ENCODE measurements at regions not wholly inside any gene's neighbourhood (a gene's known extent, or its start where the extent isn't known, plus 50 kb on each side); places are given as distances from the start of the nearest gene placed in this dataset.
"Not testable (repeated sequence)": the region's sequence is repeated elsewhere in the genome, so short reads cannot be mapped to it uniquely, and the experiment has no call there.

DNA sequence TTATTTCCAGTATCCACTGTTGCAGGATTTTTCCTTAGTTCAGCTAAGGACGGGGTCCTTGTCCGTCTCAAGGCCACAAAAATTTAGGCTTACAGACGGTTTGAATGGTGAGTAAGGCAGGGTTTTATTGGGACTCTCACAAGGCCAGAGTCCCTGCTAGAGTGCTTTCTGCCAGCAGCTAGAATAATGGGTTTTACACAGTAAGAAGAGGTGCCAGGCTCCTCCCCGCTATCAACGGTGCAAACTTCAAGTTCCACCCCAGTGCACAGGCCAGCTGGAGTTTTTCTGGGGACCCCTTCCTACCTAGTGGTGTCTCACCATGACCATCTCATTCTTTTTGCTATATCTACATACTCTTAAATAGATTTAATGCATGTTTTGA is 198.5 kb upstream of the KCTD7 start:
- H3K4me1 ChIP-seq (ENCODE audit: control insufficient read depth, insufficient read depth, low read length) = no peaks in the 10 kb centered on the region
- H3K9ac ChIP-seq (ENCODE audit: low read depth, low read length) = no peak overlapping the region
- H3K9me3 ChIP-seq (ENCODE audit: control insufficient read depth, insufficient read depth, low read length) = no peaks in the 10 kb centered on the region
- 0 out of 2 replicates have a peak, but pooled peaks cover 5% of the 10 kb centered on the region for H3K36me3 ChIP-seq (ENCODE audit: control insufficient read depth, insufficient read depth, low read length)
- H3K27me3 ChIP-seq (ENCODE audit: control insufficient read depth, insufficient read depth, low read length) = no peaks in the 10 kb centered on the region
- H3K27ac ChIP-seq (ENCODE audit: low read depth, low read length) = no peak overlapping the region
- no peak overlapping the region for H3K4me3 ChIP-seq (ENCODE audit: low read depth, low read length)

GRCh38 chr7:66438703-66439405 is 189.8 kb upstream of the KCTD7 start:
- H3K9ac ChIP-seq (ENCODE audit: low read depth, low read length); H3K27me3 ChIP-seq (ENCODE audit: control insufficient read depth, insufficient read depth, low read length); H3K36me3 ChIP-seq (ENCODE audit: control insufficient read depth, insufficient read depth, low read length); H3K9me3 ChIP-seq (ENCODE audit: control insufficient read depth, insufficient read depth, low read length); H3K4me3 ChIP-seq (ENCODE audit: low read depth, low read length); H3K4me1 ChIP-seq (ENCODE audit: control insufficient read depth, insufficient read depth, low read length); H3K27ac ChIP-seq (ENCODE audit: low read depth, low read length): not testable (repeated sequence)

DNA sequence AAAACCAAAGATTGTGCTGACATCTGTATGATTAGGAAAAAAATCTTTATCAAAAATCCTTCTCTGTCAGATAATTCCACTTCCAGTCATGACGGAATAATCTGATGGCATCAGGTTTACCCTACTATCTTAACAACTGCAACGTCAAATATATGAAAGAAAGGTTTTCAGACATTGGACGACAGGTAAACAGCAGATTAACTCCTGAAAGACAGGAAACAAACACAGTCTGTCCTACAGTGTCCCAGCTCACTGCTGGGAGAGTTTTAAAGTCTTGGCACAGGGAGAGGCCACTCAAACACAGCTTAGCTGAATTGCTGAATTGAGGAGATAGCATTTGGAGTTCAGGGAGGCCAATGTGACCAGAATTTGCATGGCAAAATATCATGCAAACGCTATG is 186.3 kb upstream of the KCTD7 start:
- Histone ChIP-seq H3K4me3 (ENCODE audit: low read depth, low read length) (no peak overlapping the region), H3K27me3 (ENCODE audit: control insufficient read depth, insufficient read depth, low read length) (no peaks in the 10 kb centered on the region), H3K4me1 (ENCODE audit: control insufficient read depth, insufficient read depth, low read length) (no peaks in the 10 kb centered on the region), H3K9ac (ENCODE audit: low read depth, low read length) (no peak overlapping the region), H3K27ac (ENCODE audit: low read depth, low read length) (peak overlapping the region; percentile 18), H3K9me3 (ENCODE audit: control insufficient read depth, insufficient read depth, low read length) (no peaks in the 10 kb centered on the region), H3K36me3 (ENCODE audit: control insufficient read depth, insufficient read depth, low read length) (no peaks in the 10 kb centered on the region)

DNA sequence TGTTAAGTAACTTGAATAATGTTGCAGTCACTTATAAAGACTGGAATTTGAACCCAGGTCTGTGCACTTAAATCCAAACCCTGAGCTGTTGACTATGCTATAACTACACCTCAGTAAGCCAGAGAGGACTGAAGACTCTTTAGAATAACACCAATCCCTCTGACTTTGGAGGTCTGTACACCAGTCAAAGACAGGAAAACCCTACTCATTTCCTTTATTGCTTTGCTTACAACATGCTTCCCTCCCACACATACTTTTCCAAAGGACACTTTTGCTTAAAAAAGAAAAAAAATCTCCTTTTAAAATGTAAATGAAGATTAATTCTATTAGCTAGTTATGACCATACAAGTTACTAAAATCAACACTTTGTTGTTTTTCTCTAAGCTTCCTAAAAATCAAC is 184.7 kb upstream of the KCTD7 start:
- Histone ChIP-seq H3K36me3 (ENCODE audit: control insufficient read depth, insufficient read depth, low read length) (no peaks in the 10 kb centered on the region), H3K4me3 (ENCODE audit: low read depth, low read length) (no peak overlapping the region), H3K4me1 (ENCODE audit: control insufficient read depth, insufficient read depth, low read length) (no peaks in the 10 kb centered on the region), H3K9me3 (ENCODE audit: control insufficient read depth, insufficient read depth, low read length) (no peaks in the 10 kb centered on the region), H3K9ac (ENCODE audit: low read depth, low read length) (no peak overlapping the region), H3K27me3 (ENCODE audit: control insufficient read depth, insufficient read depth, low read length) (no peaks in the 10 kb centered on the region), H3K27ac (ENCODE audit: low read depth, low read length) (no peak overlapping the region)

GRCh38 chr7:66447007-66447406 is 181.7 kb upstream of the KCTD7 start:
- not testable (repeated sequence) for H3K36me3 ChIP-seq (ENCODE audit: control insufficient read depth, insufficient read depth, low read length); H3K4me3 ChIP-seq (ENCODE audit: low read depth, low read length); H3K4me1 ChIP-seq (ENCODE audit: control insufficient read depth, insufficient read depth, low read length); H3K27me3 ChIP-seq (ENCODE audit: control insufficient read depth, insufficient read depth, low read length); H3K9me3 ChIP-seq (ENCODE audit: control insufficient read depth, insufficient read depth, low read length); H3K27ac ChIP-seq (ENCODE audit: low read depth, low read length); H3K9ac ChIP-seq (ENCODE audit: low read depth, low read length)

DNA sequence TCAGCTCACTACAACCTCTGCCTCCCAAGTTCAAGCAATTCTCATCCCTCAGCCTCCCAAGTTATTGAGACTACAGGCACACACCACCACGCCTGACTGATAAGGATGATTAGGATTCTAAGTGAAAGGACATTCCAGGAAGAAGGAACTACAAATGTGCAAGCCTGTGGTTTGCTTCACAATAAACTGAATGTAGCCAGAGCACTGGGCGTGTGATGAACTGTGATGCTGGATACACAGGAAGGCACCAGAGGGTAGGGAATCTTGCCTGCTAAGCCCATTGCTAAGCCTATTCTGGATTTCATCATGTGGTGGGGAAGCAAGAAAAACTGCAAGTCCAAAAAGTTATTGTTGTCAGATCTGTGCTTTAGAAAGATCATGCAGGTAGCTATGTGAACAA is 177.9 kb upstream of the KCTD7 start:
- not testable (repeated sequence) for H3K27ac ChIP-seq (ENCODE audit: low read depth, low read length); H3K9ac ChIP-seq (ENCODE audit: low read depth, low read length); H3K4me1 ChIP-seq (ENCODE audit: control insufficient read depth, insufficient read depth, low read length); H3K9me3 ChIP-seq (ENCODE audit: control insufficient read depth, insufficient read depth, low read length); H3K27me3 ChIP-seq (ENCODE audit: control insufficient read depth, insufficient read depth, low read length); H3K4me3 ChIP-seq (ENCODE audit: low read depth, low read length); H3K36me3 ChIP-seq (ENCODE audit: control insufficient read depth, insufficient read depth, low read length)

DNA sequence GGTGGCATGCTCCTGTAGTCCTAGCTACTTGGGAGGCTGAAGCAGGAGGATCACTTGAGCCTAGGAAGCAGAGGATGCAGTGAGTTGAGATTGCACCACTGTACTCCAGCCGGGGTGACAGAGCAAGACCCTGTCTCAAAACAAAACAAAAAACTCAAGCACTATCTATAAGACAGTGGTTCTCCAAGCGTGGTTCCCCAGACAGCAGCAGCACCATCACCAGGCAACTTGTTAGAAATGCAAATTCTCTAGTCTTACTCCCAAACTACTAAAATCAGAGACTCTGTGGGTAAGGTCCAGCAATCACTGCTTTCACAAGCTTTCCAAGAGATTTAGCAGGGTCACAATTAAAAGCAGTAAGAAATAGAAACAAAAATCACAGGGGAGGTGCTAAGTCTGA is 177.0 kb upstream of the KCTD7 start:
- not testable (repeated sequence) for H3K36me3 ChIP-seq (ENCODE audit: control insufficient read depth, insufficient read depth, low read length); H3K9me3 ChIP-seq (ENCODE audit: control insufficient read depth, insufficient read depth, low read length); H3K4me1 ChIP-seq (ENCODE audit: control insufficient read depth, insufficient read depth, low read length); H3K27ac ChIP-seq (ENCODE audit: low read depth, low read length); H3K9ac ChIP-seq (ENCODE audit: low read depth, low read length); H3K27me3 ChIP-seq (ENCODE audit: control insufficient read depth, insufficient read depth, low read length); H3K4me3 ChIP-seq (ENCODE audit: low read depth, low read length)

DNA sequence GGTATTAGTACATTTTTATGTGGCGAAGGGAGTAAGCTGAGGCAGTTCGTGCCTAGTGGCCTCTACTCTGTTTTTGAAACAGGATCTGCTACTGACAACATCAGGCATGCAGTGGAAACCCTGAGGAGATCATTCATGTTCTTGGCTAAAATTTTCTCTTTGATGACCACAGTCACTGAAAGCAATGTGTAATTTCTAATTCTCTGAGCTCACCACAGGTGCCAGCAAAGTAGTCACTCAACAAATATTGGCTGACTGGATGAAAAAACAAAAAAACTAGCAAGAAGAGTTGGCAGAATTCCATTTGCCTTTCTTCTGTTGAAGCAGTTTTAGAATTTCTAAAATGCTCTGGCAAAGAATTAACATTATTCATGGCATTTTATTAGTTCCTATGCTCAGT is 176.5 kb upstream of the KCTD7 start:
- no peaks in the 10 kb centered on the region for H3K27me3 ChIP-seq (ENCODE audit: control insufficient read depth, insufficient read depth, low read length)
- H3K4me3 ChIP-seq (ENCODE audit: low read depth, low read length) = no peak overlapping the region
- no peak overlapping the region for H3K9ac ChIP-seq (ENCODE audit: low read depth, low read length)
- H3K36me3 ChIP-seq (ENCODE audit: control insufficient read depth, insufficient read depth, low read length) = no peaks in the 10 kb centered on the region
- no peaks in the 10 kb centered on the region for H3K4me1 ChIP-seq (ENCODE audit: control insufficient read depth, insufficient read depth, low read length)
- H3K9me3 ChIP-seq (ENCODE audit: control insufficient read depth, insufficient read depth, low read length) = no peaks in the 10 kb centered on the region
- H3K27ac ChIP-seq (ENCODE audit: low read depth, low read length) = no peak overlapping the region

GRCh38 chr7:66453340-66453739 is 175.3 kb upstream of the KCTD7 start:
- Histone ChIP-seq H3K9me3 (ENCODE audit: control insufficient read depth, insufficient read depth, low read length) (no peaks in the 10 kb centered on the region), H3K9ac (ENCODE audit: low read depth, low read length) (no peak overlapping the region), H3K4me1 (ENCODE audit: control insufficient read depth, insufficient read depth, low read length) (no peaks in the 10 kb centered on the region), H3K27me3 (ENCODE audit: control insufficient read depth, insufficient read depth, low read length) (no peaks in the 10 kb centered on the region), H3K36me3 (ENCODE audit: control insufficient read depth, insufficient read depth, low read length) (no peaks in the 10 kb centered on the region), H3K27ac (ENCODE audit: low read depth, low read length) (no peak overlapping the region), H3K4me3 (ENCODE audit: low read depth, low read length) (no peak overlapping the region)

- Histone ChIP-seq H3K27ac (ENCODE audit: low read depth, low read length) (no peak overlapping the region), H3K9me3 (ENCODE audit: control insufficient read depth, insufficient read depth, low read length) (no peaks in the 10 kb centered on the region), H3K4me3 (ENCODE audit: low read depth, low read length) (no peak overlapping the region), H3K4me1 (ENCODE audit: control insufficient read depth, insufficient read depth, low read length) (no peaks in the 10 kb centered on the region), H3K9ac (ENCODE audit: low read depth, low read length) (no peak overlapping the region), H3K36me3 (ENCODE audit: control insufficient read depth, insufficient read depth, low read length) (no peaks in the 10 kb centered on the region), H3K27me3 (ENCODE audit: control insufficient read depth, insufficient read depth, low read length) (no peaks in the 10 kb centered on the region)
These were observed 174.0 kb upstream of the KCTD7 start for GRCh38 chr7:66454600-66455225.

- not testable (repeated sequence) for H3K9me3 ChIP-seq (ENCODE audit: control insufficient read depth, insufficient read depth, low read length); H3K27me3 ChIP-seq (ENCODE audit: control insufficient read depth, insufficient read depth, low read length); H3K4me3 ChIP-seq (ENCODE audit: low read depth, low read length); H3K36me3 ChIP-seq (ENCODE audit: control insufficient read depth, insufficient read depth, low read length); H3K27ac ChIP-seq (ENCODE audit: low read depth, low read length); H3K4me1 ChIP-seq (ENCODE audit: control insufficient read depth, insufficient read depth, low read length); H3K9ac ChIP-seq (ENCODE audit: low read depth, low read length)
These were observed 173.2 kb upstream of the KCTD7 start for GRCh38 chr7:66455432-66455831.

Measured in HUES48 (cell line).